OCI-LY1 (cell line): ENCODE measurements at regions not wholly inside any gene's neighbourhood (a gene's known extent, or its start where the extent isn't known, plus 50 kb on each side); places are given as distances from the start of the nearest gene placed in this dataset.

ENCODE experiments used
- H2AFZ ChIP-seq: fragments of 200-600 bp; sonication (generic), shearing (Covaris generic); 2 replicates; pipeline ENCODE4 v1.6.0; 2014; ENCODE audit warnings: antibody characterized with exemption, mild to moderate bottlenecking, low read length
- H3F3A ChIP-seq: fragments of 200-600 bp; sonication (generic), shearing (Covaris generic); 2 replicates; pipeline ENCODE4 v1.6.0; 2014; ENCODE audit warnings: mild to moderate bottlenecking, antibody characterized with exemption, low read length, moderate library complexity; ENCODE audit not compliant: insufficient read depth
- H3K27ac ChIP-seq: fragments of 200-600 bp; sonication (generic); 2 replicates; pipeline ENCODE4 v1.5.1; 2014; ENCODE audit warnings: low read length, mixed run types, mild to moderate bottlenecking, low read depth; ENCODE audit not compliant: poor library complexity, severe bottlenecking
- H3K27me3 ChIP-seq: fragments of 200-600 bp; sonication (generic); 2 replicates; pipeline ENCODE4 v1.6.0; 2014; ENCODE audit warnings: antibody characterized with exemption, mild to moderate bottlenecking, low read length, moderate library complexity; ENCODE audit not compliant: insufficient read depth
- H3K36me3 ChIP-seq: fragments of 200-600 bp; sonication (generic); 2 replicates; pipeline ENCODE4 v1.6.1; 2014; ENCODE audit warnings: mild to moderate bottlenecking, antibody characterized with exemption, low read length, moderate library complexity, mixed read lengths; ENCODE audit not compliant: insufficient read depth
- H3K4me1 ChIP-seq: fragments of 200-600 bp; sonication (generic); 2 replicates; pipeline ENCODE4 v1.5.1; 2014; ENCODE audit warnings: mild to moderate bottlenecking, low read length, moderate library complexity; ENCODE audit not compliant: insufficient read depth, severe bottlenecking
- H3K4me2 ChIP-seq: fragments of 200-600 bp; sonication (generic), shearing (Covaris generic); 2 replicates; pipeline ENCODE4 v1.6.1; 2014; ENCODE audit warnings: low read length
- H3K4me3 ChIP-seq: fragments of 200-600 bp; sonication (generic); 2 replicates; pipeline ENCODE4 v1.5.1; 2014; ENCODE audit warnings: low read length, low read depth, mild to moderate bottlenecking, mixed read lengths; ENCODE audit not compliant: poor library complexity, severe bottlenecking
- H3K79me2 ChIP-seq: fragments of 200-600 bp; shearing (Covaris generic); 2 replicates; pipeline ENCODE4 v1.6.1; 2016; ENCODE audit warnings: mixed run types, low read length, mixed read lengths; ENCODE audit not compliant: insufficient read depth
- H3K9ac ChIP-seq: fragments of 200-600 bp; sonication (generic), shearing (Covaris generic); 2 replicates; pipeline ENCODE4 v1.6.1; 2014; ENCODE audit warnings: mild to moderate bottlenecking, low read length, mixed read lengths
- H3K9me2 ChIP-seq: fragments of 200-600 bp; sonication (generic), shearing (Covaris generic); 2 replicates; pipeline ENCODE4 v1.6.1; 2014; ENCODE audit warnings: low read depth, mild to moderate bottlenecking, low read length, mixed read lengths
- H3K9me3 ChIP-seq: fragments of 200-600 bp; shearing (Covaris generic); 2 replicates; pipeline ENCODE4 v1.6.1; 2014; ENCODE audit warnings: low read length, mixed read lengths
- H4K20me1 ChIP-seq: fragments of 200-600 bp; sonication (generic), shearing (Covaris generic); 2 replicates; pipeline ENCODE4 v1.6.0; 2016; ENCODE audit warnings: mild to moderate bottlenecking, low read length; ENCODE audit not compliant: insufficient read depth
- CTCF ChIP-seq: fragments of 200-600 bp; sonication (generic), shearing (Covaris generic); IDR thresholded peaks from 2 replicates; pipeline ENCODE4 v1.5.1; 2017; ENCODE audit warnings: mild to moderate bottlenecking, antibody characterized with exemption, low read length, moderate library complexity, mixed read lengths
- EZH2 ChIP-seq: fragments of 200-600 bp; sonication (generic), shearing (Covaris generic); IDR thresholded peaks from 2 replicates; pipeline ENCODE4 v1.8.0; 2017; ENCODE audit warnings: borderline replicate concordance, mixed run types, mild to moderate bottlenecking, antibody characterized with exemption, low read length, moderate library complexity, mixed read lengths

- Histone ChIP-seq H3F3A (no peaks in the 10 kb centered on the region), H3K36me3 (no peaks in the 10 kb centered on the region), H3K4me1 (no peaks in the 10 kb centered on the region), H3K27ac (no peak overlapping the region), H4K20me1 (no peaks in the 10 kb centered on the region), H3K9me2 (no peaks in the 10 kb centered on the region), H2AFZ (no peak overlapping the region), H3K27me3 (no peaks in the 10 kb centered on the region), H3K4me2 (no peak overlapping the region), H3K4me3 (no peak overlapping the region), H3K79me2 (no peaks in the 10 kb centered on the region), H3K9me3 (no peaks in the 10 kb centered on the region), H3K9ac (no peak overlapping the region)
- TF ChIP-seq CTCF = no peak
- no peak for TF ChIP-seq EZH2
Measured at GRCh38 chr10:106284802-106285587, 879.5 kb downstream of the SORCS1 start.

GRCh38 chr10:106280896-106281460 is 883.5 kb downstream of the SORCS1 start:
- TF ChIP-seq CTCF (no peak), EZH2 (no peak)
- Histone ChIP-seq H3K79me2 (no peaks in the 10 kb centered on the region), H3K9me3 (no peaks in the 10 kb centered on the region), H3K4me1 (no peaks in the 10 kb centered on the region), H3K36me3 (no peaks in the 10 kb centered on the region), H3K9ac (no peak overlapping the region), H3F3A (no peaks in the 10 kb centered on the region), H3K9me2 (no peaks in the 10 kb centered on the region), H3K4me3 (no peak overlapping the region), H2AFZ (no peak overlapping the region), H3K4me2 (no peak overlapping the region), H3K27ac (no peak overlapping the region), H3K27me3 (no peaks in the 10 kb centered on the region), H4K20me1 (no peaks in the 10 kb centered on the region)

GRCh38 chr10:106278383-106278782 is 886.1 kb downstream of the SORCS1 start:
- Histone ChIP-seq H3K9me3 (no peaks in the 10 kb centered on the region), H3F3A (no peaks in the 10 kb centered on the region), H4K20me1 (no peaks in the 10 kb centered on the region), H3K79me2 (no peaks in the 10 kb centered on the region), H3K9ac (no peak overlapping the region), H3K4me2 (no peak overlapping the region), H3K27ac (no peak overlapping the region), H2AFZ (no peak overlapping the region), H3K4me1 (no peaks in the 10 kb centered on the region), H3K27me3 (no peaks in the 10 kb centered on the region), H3K36me3 (no peaks in the 10 kb centered on the region), H3K4me3 (no peak overlapping the region), H3K9me2 (no peaks in the 10 kb centered on the region)
- TF ChIP-seq CTCF (no peak), EZH2 (no peak)
